HEK293 (cell line): ENCODE measurements at regions not wholly inside any gene's neighbourhood (a gene's known extent, or its start where the extent isn't known, plus 50 kb on each side); places are given as distances from the start of the nearest gene placed in this dataset.

Experiments
- CTCF ChIA-PET: fragments of 350-600 bp; formaldehyde crosslinking; extraction: SDS; loops from one replicate; lab custom pipeline; 2021; ENCODE audit warnings: antibody characterized with exemption; lab: Yijun Ruan, JAX
- POLR2A ChIA-PET: fragments of 300-600 bp; formaldehyde crosslinking; extraction: SDS; loops from one replicate; lab custom pipeline; 2020; ENCODE audit warnings: antibody characterized with exemption, inconsistent platforms; lab: Yijun Ruan, JAX
- H3K27ac ChIP-seq: fragments of 200-500 bp; sonication (Bioruptor generic); 2 replicates; pipeline ENCODE4 v1.5.1; 2014; ENCODE audit warnings: low read depth, low read length, control low read depth, inconsistent platforms; ENCODE audit errors: extremely low read depth
- H3K36me3 ChIP-seq, 2 experiments: fragments of 200-500 bp in 1 of 2; sonication (Bioruptor generic) in 1 of 2; 1 replicate in 1 of 2; 2 replicates in 1 of 2; pipeline ENCODE4 v1.5.1; 2014 to 2017; ENCODE audit warnings: inconsistent platforms in 2 of 2, low read length in 2 of 2; ENCODE audit not compliant: control insufficient read depth in 2 of 2, insufficient read depth in 1 of 2
- H3K4me1 ChIP-seq: fragments of 200-500 bp; sonication (Bioruptor generic); 2 replicates; pipeline ENCODE4 v1.5.1; 2014; ENCODE audit warnings: mild to moderate bottlenecking, low read length, inconsistent platforms; ENCODE audit not compliant: control insufficient read depth, insufficient read depth
- H3K4me3 ChIP-seq: 2 replicates; pipeline ENCODE4 v1.5.1; 2011; ENCODE audit warnings: low read depth, mild to moderate bottlenecking, control low read depth, low read length, moderate library complexity
- H3K9me3 ChIP-seq: fragments of 200-500 bp; sonication (Bioruptor generic); 2 replicates; pipeline ENCODE4 v1.5.1; 2014; ENCODE audit warnings: low read depth, low read length, inconsistent platforms; ENCODE audit not compliant: control insufficient read depth, insufficient read depth
- ATF2 ChIP-seq: fragments of 450-650 bp; formaldehyde crosslinking; IDR thresholded peaks from 2 replicates; pipeline ENCODE4 v1.5.1; 2016; ENCODE audit warnings: missing biosample characterization, missing genetic modification characterization, low read depth
- HOXC10 ChIP-seq: sonication (generic); formaldehyde crosslinking; IDR thresholded peaks from 2 replicates; pipeline ENCODE4 v1.8.1; 2023; ENCODE audit warnings: mild to moderate bottlenecking, missing genetic modification reagents
- INSM2 ChIP-seq: fragments of 450-650 bp; formaldehyde crosslinking; IDR thresholded peaks from 2 replicates; pipeline ENCODE4 v1.5.1; 2016; ENCODE audit warnings: missing biosample characterization, missing genetic modification characterization
- KLF9 ChIP-seq: fragments of 450-650 bp; formaldehyde crosslinking; IDR thresholded peaks from 2 replicates; pipeline ENCODE4 v1.5.1; 2016; ENCODE audit warnings: missing biosample characterization, missing genetic modification characterization, low read depth
- RBAK ChIP-seq: fragments of 450-650 bp; formaldehyde crosslinking; IDR thresholded peaks from 2 replicates; pipeline ENCODE4 v1.5.1; 2016; ENCODE audit warnings: missing biosample characterization, missing genetic modification characterization
- TRIM28 ChIP-seq: IDR thresholded peaks from 2 replicates; pipeline ENCODE4 v1.6.1; 2011; ENCODE audit warnings: low read length, control low read depth, borderline replicate concordance
- ZBTB1 ChIP-seq: fragments of 450-650 bp; formaldehyde crosslinking; IDR thresholded peaks from 2 replicates; pipeline ENCODE4 v1.5.1; 2016; ENCODE audit warnings: missing biosample characterization, missing genetic modification characterization
- ZBTB20 ChIP-seq: fragments of 450-650 bp; formaldehyde crosslinking; IDR thresholded peaks from 2 replicates; pipeline ENCODE4 v1.5.1; 2016; ENCODE audit warnings: missing biosample characterization, missing genetic modification characterization
- ZBTB49 ChIP-seq: fragments of 450-650 bp; formaldehyde crosslinking; IDR thresholded peaks from 2 replicates; pipeline ENCODE4 v1.5.1; 2016; ENCODE audit warnings: missing biosample characterization, missing genetic modification characterization, low read depth
- ZFHX2 ChIP-seq: fragments of 450-650 bp; formaldehyde crosslinking; conservative IDR thresholded peaks from 2 replicates; pipeline ENCODE4 v1.5.1; 2016; ENCODE audit warnings: missing biosample characterization, missing genetic modification characterization
- ZFP37 ChIP-seq: fragments of 450-650 bp; formaldehyde crosslinking; IDR thresholded peaks from 2 replicates; pipeline ENCODE4 v1.5.1; 2016; ENCODE audit warnings: missing biosample characterization, missing genetic modification characterization
- ZNF155 ChIP-seq: fragments of 450-650 bp; formaldehyde crosslinking; IDR thresholded peaks from 2 replicates; pipeline ENCODE4 v1.5.1; 2016; ENCODE audit warnings: missing biosample characterization, missing genetic modification characterization
- ZNF157 ChIP-seq: fragments of 450-650 bp; formaldehyde crosslinking; IDR thresholded peaks from 2 replicates; pipeline ENCODE4 v1.5.1; 2016; ENCODE audit warnings: missing biosample characterization, missing genetic modification characterization
- ZNF202 ChIP-seq: fragments of 450-650 bp; formaldehyde crosslinking; IDR thresholded peaks from 2 replicates; pipeline ENCODE4 v1.5.1; 2016; ENCODE audit warnings: missing biosample characterization, missing genetic modification characterization, borderline replicate concordance
- ZNF366 ChIP-seq: fragments of 450-650 bp; formaldehyde crosslinking; conservative IDR thresholded peaks from 2 replicates; pipeline ENCODE4 v1.5.1; 2016; ENCODE audit warnings: missing biosample characterization, missing genetic modification characterization
- ZNF394 ChIP-seq: fragments of 450-650 bp; formaldehyde crosslinking; IDR thresholded peaks from 2 replicates; pipeline ENCODE4 v1.5.1; 2016; ENCODE audit warnings: missing biosample characterization, missing genetic modification characterization, mild to moderate bottlenecking, moderate library complexity, borderline replicate concordance
- ZNF473 ChIP-seq: fragments of 450-650 bp; formaldehyde crosslinking; IDR thresholded peaks from 2 replicates; pipeline ENCODE4 v1.5.1; 2017; ENCODE audit warnings: missing biosample characterization, missing genetic modification characterization
- ZNF529 ChIP-seq: fragments of 450-650 bp; formaldehyde crosslinking; IDR thresholded peaks from 2 replicates; pipeline ENCODE4 v1.5.1; 2017; ENCODE audit warnings: missing genetic modification characterization, missing biosample characterization; ENCODE audit not compliant: insufficient replicate concordance
- ZNF596 ChIP-seq: fragments of 450-650 bp; IDR thresholded peaks from 2 replicates; pipeline ENCODE4 v1.5.0; 2018; ENCODE audit warnings: missing biosample characterization, mild to moderate bottlenecking, missing genetic modification characterization, moderate library complexity
- ZNF701 ChIP-seq: fragments of 450-650 bp; formaldehyde crosslinking; IDR thresholded peaks from 2 replicates; pipeline ENCODE4 v1.5.1; 2016; ENCODE audit warnings: missing biosample characterization, missing genetic modification characterization
- ZNF768 ChIP-seq: fragments of 450-650 bp; formaldehyde crosslinking; IDR thresholded peaks from 2 replicates; pipeline ENCODE4 v1.5.1; 2018; ENCODE audit warnings: missing biosample characterization, mild to moderate bottlenecking, missing genetic modification characterization
- ZNF776 ChIP-seq: fragments of 450-650 bp; formaldehyde crosslinking; IDR thresholded peaks from 2 replicates; pipeline ENCODE4 v1.5.0; 2017; ENCODE audit warnings: missing biosample characterization, missing genetic modification characterization, borderline replicate concordance

GRCh38 chr4:134382478-134383227 is 181.1 kb upstream of the PABPC4L start (continued):
- TF ChIP-seq ZNF366 (no peak), ZNF596 (tag by site-specific recombination) (no peak), RBAK (tag by site-specific recombination) (no peak), INSM2 (tag by site-specific recombination) (no peak)
- TF ChIP-seq, all 188 proteins: peak for 0

- H3K4me3 ChIP-seq = no peak overlapping the region
- CTCF ChIA-PET = no interaction called here
- no peak for TF ChIP-seq ZNF394 (tag by site-specific recombination)
- TF ChIP-seq TRIM28 = no peak
- TF ChIP-seq ZNF366 = no peak
- TF ChIP-seq ZFP37 (tag by site-specific recombination) = no peak
- TF ChIP-seq ZFHX2 (tag by site-specific recombination) = no peak
- no peak for TF ChIP-seq ATF2
- TF ChIP-seq ZNF202 (tag by site-specific recombination) = no peak
- TF ChIP-seq ZNF473 (tag by site-specific recombination) = no peak
- TF ChIP-seq ZNF157 (tag by site-specific recombination) = no peak
- TF ChIP-seq ZNF155 (tag by site-specific recombination) = no peak
- TF ChIP-seq ZNF529 (tag by site-specific recombination) = no peak
- no peak for TF ChIP-seq ZBTB49 (tag by site-specific recombination)
- no peak for TF ChIP-seq ZNF776 (tag by site-specific recombination)
- TF ChIP-seq ZNF701 (tag by site-specific recombination) = no peak
- no peak for TF ChIP-seq ZNF768 (tag by site-specific recombination)
- no peak for TF ChIP-seq ZBTB20 (tag by site-specific recombination)
- no peak for TF ChIP-seq HOXC10 (CRISPR knock-in tag)
- TF ChIP-seq ZBTB1 (tag by site-specific recombination) = no peak
- TF ChIP-seq KLF9 (tag by site-specific recombination) = no peak
- TF ChIP-seq, all 188 proteins: peak for 0
- no peaks in the 10 kb centered on the region for H3K36me3 ChIP-seq
- H3K4me1 ChIP-seq = no peaks in the 10 kb centered on the region
- POLR2A ChIA-PET = no interaction called here
- no peak overlapping the region for H3K27ac ChIP-seq
- H3K9me3 ChIP-seq = no peaks in the 10 kb centered on the region
These were observed 174.2 kb upstream of the PABPC4L start for GRCh38 chr4:134375775-134376174.
